ENCODE measurements at regions not wholly inside any gene's neighbourhood (a gene's known extent, or its start where the extent isn't known, plus 50 kb on each side); places are given as distances from the start of the nearest gene placed in this dataset.

- TF ChIP-seq POLR2AphosphoS5 (IDR thresholded peaks at IDR 0.05; ENCODE audit: low read depth, low read length) (no peak), POLR2A (IDR thresholded peaks at IDR 0.05; ENCODE audit: low read depth, low read length) (no peak), TAF1 (IDR thresholded peaks at IDR 0.05; ENCODE audit: borderline replicate concordance, low read depth, low read length) (no peak)
Measured at GRCh38 chr1:233737341-233737740, 123.4 kb downstream of the KCNK1 start.

Measured in GM12892 (cell line).